ENCODE measurements at regions not wholly inside any gene's neighbourhood (a gene's known extent, or its start where the extent isn't known, plus 50 kb on each side); places are given as distances from the start of the nearest gene placed in this dataset.

DNA sequence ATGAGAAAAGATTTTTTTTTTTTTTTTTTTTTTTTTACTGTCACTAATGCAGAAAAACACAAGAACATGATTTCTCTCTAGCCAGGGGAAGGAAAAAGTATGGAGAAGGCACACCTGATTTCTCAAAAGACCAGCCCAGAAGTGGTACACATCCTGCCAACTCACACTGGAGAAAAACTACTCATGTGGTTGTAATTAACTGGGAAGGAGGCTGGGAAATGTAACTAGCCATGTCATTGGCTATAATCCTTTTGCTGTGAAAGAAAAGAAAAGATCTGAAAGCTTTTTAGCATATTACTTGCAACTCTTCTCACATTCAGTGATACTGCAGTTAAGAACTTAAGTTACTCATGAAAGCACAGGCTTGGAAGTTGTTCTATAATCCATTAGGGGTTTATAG, 195.9 kb upstream of the PMFBP1 start:
- in situ Hi-C loops (cut with HindIII; ENCODE audit: low sequenced_read_pairs) = no loop called here

DNA sequence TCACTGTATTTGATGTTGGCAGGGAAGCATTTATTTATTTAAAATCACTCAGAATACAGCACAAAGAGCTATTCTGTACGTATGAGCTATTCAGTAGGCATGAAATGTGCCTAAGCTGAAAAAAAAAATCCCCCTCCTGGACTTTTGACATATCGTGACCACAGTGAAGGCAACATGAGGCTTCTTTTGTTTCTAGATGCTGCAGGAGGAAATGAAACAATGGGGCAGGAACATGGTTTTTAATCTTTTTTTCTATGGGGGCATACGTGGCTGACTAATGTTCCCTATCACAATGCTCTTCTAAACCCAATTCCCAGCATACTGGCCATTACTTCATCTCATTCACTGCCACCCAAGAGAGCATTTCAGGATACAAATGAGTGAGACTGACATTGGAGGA, 191.0 kb upstream of the PMFBP1 start:
- in situ Hi-C loops (cut with HindIII; ENCODE audit: low sequenced_read_pairs) = no loop called here

DNA sequence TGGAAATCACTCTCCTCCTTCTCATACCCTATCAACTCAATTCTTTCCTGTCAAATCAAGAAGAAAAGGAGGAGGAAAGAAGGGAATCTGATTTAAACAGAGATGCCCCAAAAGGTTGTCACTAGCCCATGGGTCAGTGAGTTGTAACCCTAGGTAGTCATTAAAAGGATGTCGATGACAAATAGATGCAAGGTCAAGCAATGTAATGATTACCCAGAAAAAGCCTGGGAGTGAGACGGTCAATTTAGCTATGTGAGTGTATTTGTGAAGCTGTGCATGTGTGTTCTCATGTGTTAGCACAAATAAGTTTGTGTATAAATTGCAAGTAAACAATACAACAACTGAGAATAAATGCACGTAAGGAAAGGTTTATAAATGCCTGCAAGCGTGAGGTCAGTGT, 190.5 kb upstream of the PMFBP1 start:
- in situ Hi-C loops (cut with HindIII; ENCODE audit: low sequenced_read_pairs) = no loop called here

DNA sequence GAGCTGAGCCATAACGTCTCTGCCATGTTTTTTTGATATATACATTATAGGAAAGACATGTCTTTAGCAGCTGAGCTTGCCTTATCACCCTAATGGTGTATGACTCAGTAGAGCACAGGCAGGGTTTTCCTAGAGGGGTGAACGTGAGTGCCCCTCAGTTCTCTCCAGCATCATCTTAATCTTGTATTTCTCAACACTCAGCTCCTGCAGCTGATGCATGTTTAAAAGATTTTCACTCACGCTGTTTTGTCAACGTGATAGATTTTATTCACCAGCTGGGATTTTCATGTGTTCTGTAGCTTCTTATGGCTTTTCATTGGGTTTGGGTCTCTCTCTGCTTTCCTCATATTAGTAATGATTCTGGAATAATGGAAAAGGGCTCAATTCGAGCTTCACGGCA, 186.0 kb upstream of the PMFBP1 start:
- in situ Hi-C loops (cut with HindIII; ENCODE audit: low sequenced_read_pairs) = no loop called here

DNA sequence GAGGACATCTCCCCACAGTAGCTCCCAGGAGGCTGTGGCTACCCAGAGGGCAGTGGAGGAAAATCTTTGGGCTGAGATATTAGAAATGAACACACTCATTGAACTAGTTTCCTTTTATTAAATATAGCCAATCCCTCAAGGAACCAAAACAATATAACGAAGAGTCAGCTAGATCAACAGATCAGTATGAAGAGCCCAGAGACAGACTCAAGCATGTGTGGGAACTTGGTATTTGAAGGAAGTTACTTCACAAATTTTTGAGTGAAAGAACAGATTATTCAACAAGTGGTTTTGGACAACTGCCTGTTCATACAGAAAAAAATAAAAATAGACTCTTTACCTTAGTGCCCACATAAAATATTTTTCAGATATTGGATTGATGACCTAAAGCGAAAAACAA, 183.6 kb upstream of the PMFBP1 start:
- in situ Hi-C loops (cut with HindIII; ENCODE audit: low sequenced_read_pairs) = no loop called here

DNA sequence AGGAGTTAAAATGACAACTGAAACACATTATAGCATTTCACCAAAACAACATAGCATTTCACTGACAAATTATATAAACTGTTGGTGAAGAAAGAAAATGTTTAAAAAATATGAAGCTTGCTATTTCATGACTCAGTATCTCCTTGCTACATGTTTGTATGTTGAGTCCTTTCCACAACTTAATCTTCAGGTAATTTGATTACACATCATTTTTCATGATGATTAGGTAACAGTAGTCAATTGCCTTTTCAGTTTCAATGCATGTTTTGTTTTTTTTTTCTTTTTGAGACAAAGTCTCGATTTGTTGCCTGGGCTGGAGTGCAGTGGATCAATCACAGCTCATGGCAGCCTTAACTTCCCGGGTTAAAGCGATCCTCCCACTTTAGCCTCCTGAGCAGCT, 177.8 kb upstream of the PMFBP1 start:
- in situ Hi-C loops (cut with HindIII; ENCODE audit: low sequenced_read_pairs) = no loop called here

DNA sequence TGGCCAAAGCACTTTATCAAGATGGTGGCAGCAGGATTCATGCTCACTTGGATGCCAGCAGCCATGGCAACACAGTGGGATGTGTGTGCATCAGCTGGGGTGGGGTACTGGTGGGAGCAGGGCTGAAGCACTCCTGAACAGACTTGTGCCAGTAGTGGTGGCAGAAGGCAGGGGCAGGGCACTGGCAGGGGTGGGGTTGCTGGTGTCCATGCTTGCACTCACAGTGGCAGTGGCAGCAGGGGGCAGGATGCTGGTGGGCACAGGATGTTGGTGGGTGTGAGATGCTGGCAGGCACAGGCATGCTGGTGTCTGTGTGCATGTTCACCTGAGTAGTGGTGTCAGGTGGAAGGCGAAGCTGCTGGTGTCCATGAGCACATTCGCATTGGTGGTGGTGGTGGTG, 161.0 kb upstream of the PMFBP1 start:
- in situ Hi-C loops (cut with HindIII; ENCODE audit: low sequenced_read_pairs) = no loop called here

DNA sequence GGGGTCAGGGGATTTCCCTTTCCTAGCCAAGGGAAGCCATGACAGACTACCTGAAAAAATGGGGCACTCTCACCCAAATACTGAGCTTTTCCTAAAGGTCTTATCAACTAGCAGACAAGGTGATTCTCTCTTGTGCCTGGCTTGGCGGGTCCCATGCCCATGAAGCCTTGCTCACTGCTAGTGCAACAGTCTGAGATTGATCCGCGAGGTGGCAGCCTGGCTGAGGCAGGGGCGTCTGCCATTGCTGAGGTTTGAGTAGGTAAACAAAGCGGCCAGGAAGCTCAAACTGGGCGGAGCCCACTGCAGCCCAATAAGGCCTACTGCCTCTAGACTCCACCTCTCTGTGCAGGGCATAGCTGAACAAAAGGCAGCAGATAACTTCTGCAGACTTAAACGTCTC, 152.6 kb upstream of the PMFBP1 start:
- in situ Hi-C loops (cut with HindIII; ENCODE audit: low sequenced_read_pairs) = no loop called here

DNA sequence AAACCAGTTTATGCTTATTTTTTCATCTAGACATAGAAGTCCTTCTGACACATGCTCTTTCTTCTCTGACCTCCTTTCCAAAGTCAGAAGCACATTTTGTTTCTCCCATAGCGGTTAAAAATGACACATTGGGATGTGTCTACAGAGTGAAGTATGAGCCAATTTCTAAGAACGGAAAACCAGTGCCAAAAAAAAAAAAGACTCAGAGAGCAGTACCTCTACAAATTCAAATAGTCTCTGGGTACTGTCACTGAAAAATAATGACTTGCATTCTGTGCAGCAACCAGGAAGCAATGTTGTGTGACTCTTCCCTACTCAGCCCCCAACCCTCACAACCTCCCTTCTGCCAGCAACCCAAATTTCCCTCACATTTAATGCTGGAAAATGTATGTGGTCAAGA, 145.5 kb upstream of the PMFBP1 start:
- in situ Hi-C loops (cut with HindIII; ENCODE audit: low sequenced_read_pairs) = no loop called here

DNA sequence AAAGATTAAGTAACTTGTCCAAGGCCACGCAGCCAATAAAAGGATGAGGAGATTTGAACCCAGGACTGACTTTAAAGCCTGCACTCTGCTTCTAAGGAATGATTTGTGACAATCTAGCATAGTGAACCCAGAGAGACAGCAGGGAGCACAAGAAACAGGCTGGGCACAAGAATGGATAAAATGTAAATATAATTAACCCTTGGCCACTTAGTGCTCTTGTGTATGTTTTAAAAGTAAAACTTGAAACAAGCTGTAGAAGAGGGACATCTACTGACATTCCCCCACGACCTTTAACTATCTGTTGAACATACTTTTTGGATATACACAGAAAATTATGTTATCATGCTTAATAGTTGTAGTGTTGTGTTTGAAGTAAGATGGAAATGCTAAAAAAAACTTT, 141.9 kb upstream of the PMFBP1 start:
- in situ Hi-C loops (cut with HindIII; ENCODE audit: low sequenced_read_pairs) = no loop called here

DNA sequence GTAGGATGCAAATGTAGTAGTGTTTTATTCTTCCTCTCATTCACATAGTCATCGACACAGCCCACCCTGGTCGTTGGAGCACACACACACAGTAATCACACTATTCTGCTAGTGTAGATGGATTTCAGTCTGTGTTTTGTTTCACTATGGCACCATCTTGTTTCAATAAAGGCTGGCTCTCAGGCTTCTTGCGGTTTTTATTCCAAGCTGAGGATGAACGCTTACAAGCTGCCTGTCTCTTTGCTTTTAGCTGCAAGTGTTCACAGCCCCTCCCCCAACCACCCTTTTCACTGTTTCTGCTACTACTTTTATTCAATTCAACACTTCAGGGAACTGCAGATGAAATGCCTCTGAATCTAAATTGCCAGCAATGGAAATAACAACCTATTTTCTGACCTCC, 140.9 kb upstream of the PMFBP1 start:
- in situ Hi-C loops (cut with HindIII; ENCODE audit: low sequenced_read_pairs) = no loop called here

DNA sequence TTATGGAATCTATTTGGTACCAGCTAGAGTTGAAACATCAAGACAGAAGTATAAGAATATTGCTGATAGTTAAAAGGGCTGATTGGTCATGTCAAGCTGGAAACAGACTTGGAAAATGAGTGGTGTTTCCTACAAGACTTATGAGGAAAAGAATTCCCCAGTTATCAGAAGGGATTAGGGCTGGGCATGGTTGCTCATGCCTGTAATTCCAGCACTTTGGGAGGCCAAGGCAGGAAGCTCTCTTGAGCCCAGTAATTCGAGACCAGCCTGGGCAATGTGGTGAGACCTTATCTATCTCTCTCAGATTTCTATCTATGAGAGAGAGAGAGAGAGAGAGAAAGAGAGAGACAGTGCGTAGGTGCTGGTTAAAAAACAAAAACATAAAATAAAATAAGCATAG, 139.5 kb upstream of the PMFBP1 start:
- in situ Hi-C loops (cut with HindIII; ENCODE audit: low sequenced_read_pairs) = no loop called here

DNA sequence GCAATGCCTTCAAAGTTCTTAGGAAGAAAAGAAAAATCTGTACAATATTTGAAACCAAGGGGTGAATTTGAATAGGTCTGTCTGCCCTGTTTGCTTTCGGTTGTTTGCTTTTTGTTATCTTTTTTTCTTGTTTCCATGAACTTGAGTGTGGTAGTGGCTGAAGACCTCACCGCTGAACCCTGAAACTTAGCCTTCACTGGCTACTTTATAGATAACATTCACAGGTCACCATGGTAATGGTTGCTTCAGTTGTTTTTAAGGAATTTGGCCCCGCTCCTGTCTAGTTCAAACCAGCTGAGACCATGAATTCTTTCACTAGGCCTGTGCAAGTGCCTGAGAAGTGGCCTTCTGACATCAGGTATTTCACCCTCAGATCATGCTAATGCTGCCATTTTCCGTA, 137.0 kb upstream of the PMFBP1 start:
- in situ Hi-C loops (cut with HindIII; ENCODE audit: low sequenced_read_pairs) = no loop called here

DNA sequence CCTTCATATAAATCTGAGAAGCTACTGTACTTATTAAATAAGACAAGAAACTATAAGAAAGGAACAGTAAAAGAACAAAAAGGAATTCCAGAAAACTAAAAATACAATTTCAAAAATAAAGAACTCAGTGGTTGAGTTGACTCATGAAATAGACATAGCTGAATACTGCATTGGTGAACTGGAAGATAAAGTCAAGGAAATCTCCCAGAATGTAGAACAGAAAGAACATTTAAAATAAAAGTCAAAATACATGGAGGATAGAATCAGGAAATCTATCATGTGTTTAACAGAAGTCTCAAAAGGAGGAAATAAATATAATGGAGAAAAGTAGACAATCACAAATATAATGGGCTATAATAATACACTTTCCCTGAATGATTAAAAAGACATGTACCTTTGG, 136.4 kb upstream of the PMFBP1 start:
- in situ Hi-C loops (cut with HindIII; ENCODE audit: low sequenced_read_pairs) = no loop called here

DNA sequence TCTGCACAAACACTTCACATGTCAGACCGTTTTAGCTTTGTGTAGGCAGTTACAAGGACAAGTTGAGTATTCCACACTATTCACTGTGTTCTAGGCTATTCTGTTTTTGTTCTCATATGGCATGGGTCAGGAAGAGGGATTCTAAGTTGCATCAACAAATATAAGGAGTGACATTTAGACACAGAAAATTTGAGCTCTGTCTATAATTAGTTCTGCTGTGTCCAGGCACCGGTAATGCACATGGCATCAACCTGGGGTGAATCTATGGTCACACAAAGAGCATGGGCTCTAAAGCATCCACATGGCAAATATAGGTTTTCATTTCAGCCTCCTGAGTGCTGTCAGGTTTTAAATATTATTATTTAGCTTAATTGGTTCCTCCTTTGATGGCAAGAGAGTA, 130.4 kb upstream of the PMFBP1 start:
- in situ Hi-C loops (cut with HindIII; ENCODE audit: low sequenced_read_pairs) = no loop called here

DNA sequence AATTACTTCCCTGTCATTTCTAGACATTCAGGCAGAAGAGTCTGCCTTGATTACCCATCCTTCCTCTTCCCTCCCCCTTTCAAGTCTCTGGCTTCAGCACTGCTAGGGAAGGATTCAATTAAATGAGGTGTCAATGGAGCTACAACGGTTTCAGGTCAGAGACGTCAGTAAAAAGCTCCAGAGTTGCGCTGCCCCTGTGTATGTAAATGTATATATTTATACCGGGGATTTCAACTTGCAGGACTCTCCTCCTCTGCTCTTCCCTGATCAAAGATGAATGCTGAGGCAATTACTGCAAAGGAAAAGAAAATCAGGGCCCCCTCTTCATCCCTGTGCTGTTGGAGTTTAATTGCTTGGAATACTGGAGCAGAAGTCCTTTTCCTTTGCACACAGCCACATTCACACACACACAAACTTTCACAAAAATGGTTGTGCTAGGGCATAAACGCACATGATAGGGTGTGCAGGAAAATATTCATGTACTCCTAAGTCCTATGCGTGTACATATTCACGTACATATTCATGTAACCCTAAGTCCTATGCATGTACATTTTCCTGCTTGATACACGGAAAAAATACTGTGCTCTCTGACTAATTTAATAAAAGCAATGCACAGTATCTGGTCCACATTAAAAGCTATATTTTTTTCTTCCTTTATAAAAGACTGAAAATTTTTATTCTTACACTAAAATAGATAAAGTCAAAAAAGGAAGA, 129.7 kb upstream of the PMFBP1 start:
- in situ Hi-C loops (cut with HindIII; ENCODE audit: low sequenced_read_pairs) = no loop called here

DNA sequence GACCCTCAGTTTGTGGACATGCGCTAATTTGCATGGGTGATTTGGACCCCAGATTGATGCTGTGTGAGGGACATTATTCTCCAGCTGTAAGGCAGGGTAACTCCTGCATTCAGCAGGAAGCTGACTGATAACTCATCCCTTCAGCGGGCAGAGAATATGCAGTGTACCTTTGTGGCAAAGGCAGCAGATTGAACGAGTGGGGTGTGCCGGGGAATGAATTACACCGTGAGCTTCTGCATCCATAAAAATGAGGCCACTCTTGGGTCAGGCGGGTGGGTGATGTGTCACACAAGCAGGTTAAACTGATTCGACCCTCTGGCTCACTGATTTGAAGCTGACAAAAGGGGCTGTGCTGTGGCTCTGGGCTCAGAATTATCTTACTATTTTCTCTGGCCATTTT, 128.9 kb upstream of the PMFBP1 start:
- in situ Hi-C loops (cut with HindIII; ENCODE audit: low sequenced_read_pairs) = no loop called here

DNA sequence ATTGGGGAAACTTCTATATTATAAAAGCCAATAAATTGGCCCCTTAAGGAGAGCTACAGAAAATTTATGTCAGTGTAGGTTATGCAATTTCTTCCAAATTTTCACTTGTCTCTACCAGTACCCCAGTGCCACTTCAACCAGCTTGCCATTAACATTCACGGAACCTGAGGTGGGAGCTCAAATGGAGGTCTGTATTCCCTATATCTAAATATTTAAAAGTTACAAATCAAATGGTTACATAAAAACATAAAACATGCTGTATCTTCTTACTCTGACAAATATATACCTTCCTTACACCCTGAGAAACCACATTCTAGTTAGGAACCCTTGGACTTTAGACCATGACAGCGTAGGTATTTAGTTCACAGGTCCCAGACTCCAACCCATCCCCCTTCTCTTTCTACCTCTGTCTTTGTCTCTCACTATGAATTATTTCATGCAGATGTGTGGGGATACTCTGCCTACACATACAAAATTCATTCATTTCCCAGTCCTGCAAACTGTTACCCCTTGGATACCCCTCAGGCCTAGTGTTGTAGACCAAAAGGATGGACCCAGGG, 127.8 kb upstream of the PMFBP1 start:
- in situ Hi-C loops (cut with HindIII; ENCODE audit: low sequenced_read_pairs) = no loop called here

DNA sequence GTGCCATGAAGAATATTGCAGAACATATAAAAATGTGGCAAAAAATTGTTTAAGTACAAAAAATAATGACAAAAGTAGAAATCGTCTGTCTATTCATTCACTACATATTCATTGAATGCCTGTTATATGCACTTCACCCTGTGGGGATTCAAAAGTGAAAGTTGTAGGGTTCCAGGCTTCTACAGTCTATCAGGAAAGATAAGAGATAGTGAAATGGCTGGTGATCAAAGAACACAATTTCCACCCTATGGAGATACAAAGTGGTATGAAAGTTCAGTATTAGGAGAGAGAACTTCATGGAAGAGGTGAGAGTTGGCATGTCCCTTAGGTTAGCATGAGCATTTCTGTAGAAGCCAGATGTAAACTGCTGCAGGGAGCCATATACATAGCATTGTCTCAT, 127.0 kb upstream of the PMFBP1 start:
- in situ Hi-C loops (cut with HindIII; ENCODE audit: low sequenced_read_pairs) = no loop called here

DNA sequence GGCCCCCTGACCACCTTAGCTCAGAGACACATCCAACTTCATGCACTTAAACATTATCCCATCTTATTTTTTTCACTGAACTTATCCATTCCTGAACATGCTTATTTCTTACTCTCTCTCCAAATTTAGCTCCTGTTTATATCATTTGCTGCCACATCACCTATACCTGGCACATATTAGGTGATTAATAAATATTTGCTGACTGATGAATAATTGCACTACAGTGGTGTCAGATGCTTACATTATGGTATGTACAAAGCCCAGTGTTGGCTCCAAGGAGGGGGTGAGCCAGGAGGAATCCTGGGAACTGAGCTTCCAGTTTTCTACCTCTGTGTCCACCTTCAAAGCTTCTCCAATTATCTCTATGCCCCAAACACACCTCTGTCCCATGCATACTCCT, 124.0 kb upstream of the PMFBP1 start:
- in situ Hi-C loops (cut with HindIII; ENCODE audit: low sequenced_read_pairs) = no loop called here

DNA sequence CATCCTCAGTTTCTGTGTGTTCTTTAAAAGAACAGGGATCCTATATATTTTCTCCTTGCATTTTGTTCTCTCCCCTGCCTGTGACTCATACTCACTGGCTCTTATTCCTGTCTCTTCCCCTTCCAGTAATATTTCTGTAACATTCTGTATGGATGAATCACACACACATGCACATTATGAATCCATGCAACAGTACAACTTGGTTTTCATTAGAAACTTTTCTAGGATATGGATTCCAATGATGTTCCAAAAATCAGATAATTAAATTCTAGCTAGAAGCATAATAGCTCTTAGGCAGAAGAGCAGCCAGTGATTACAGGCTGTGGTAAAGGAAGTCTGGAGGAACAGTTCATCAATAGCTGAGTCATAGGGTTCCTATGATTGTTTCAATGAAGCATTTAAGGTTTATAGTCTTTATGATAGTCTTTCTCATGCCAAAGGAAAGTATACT, 119.6 kb upstream of the PMFBP1 start:
- in situ Hi-C loops (cut with HindIII; ENCODE audit: low sequenced_read_pairs) = no loop called here

DNA sequence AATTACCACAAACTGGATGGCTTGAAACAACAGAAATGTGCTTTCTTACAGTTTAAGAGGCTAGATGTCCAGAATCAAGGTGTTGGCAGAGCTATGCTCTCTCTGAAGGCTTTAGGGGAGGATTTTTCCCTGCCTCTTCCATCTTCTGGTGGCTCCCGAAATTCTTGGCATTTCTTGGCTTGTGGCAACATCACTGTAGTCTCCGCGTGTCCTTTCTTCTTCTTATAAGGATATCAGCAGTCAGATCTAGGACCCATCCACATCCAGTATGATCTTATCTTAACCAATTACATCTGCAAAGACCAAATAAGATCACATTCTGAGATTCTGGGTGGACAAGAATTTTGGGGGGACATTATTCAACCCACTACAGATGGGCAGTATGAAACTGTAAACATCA, 119.2 kb upstream of the PMFBP1 start:
- in situ Hi-C loops (cut with HindIII; ENCODE audit: low sequenced_read_pairs) = no loop called here

DNA sequence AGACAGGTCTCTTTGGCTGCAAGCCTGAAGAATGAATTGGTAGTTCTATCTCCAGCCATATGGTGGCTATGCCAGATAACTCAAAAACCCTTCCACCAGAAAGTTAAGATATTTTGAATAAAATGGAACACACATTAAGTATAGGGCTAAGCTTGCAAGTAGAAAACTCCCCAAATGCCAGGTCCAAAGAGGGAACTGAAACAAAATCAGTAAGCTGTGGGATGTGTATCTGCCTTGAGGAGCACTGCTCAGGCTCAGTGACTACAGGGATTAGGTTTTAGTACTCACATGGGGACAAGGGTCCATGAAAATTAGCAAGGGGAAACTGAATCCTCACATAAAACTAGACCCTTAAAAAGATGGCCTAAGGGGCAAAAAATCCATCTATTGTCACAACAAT, 115.7 kb upstream of the PMFBP1 start:
- in situ Hi-C loops (cut with HindIII; ENCODE audit: low sequenced_read_pairs) = no loop called here

Measured in endothelial cell of hepatic sinusoid (primary cell).